ENCODE measurements at regions not wholly inside any gene's neighbourhood (a gene's known extent, or its start where the extent isn't known, plus 50 kb on each side); places are given as distances from the start of the nearest gene placed in this dataset.

DNA sequence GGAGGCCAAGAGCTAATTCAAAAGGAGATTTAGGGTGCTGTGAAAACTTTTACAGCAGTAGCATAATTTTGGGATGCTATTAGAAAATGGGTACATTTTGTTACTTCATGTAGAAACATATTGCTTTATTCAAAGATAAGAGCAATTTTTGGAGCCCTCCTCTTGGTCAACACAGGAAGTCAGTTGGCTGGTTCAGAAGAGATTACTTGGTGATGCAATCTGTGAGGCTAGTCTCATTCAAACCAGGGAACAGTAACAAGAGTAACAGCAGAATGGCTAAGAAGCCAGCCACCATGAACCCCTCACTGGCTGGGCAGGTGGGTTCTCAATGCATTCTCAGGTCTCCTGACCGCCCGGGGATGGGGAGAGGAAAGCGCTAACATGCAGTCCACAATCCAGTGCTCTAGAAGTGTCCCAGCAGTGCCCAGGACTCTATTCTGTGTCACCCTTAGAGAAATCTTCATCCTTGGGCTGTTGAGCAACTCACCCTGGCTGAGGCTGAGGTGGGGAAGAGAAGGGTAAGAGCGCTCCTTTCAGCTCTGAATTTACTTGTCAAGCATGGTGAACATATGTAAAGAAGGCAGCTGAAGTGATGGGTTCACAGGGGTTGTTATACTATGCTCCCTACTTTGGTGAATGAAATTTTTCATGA lies 262.2 kb upstream of the UBASH3B start:
- FAIRE-seq (no peak), DNase-seq (ENCODE audit: insufficient read length, low spot score) (no peak)
- TF ChIP-seq POLR2AphosphoS5 (IDR thresholded peaks at IDR 0.05; ENCODE audit: low read depth, low read length) (no peak), PAX5 (IDR thresholded peaks at IDR 0.05; ENCODE audit: insufficient read depth, low read length, severe bottlenecking) (no peak), POU2F2 (IDR thresholded peaks at IDR 0.05; ENCODE audit: low read depth, low read length) (no peak), TAF1 (IDR thresholded peaks at IDR 0.05; ENCODE audit: low read depth, low read length) (no peak), POLR2A (IDR thresholded peaks at IDR 0.05; ENCODE audit: low read depth, low read length) (no peak), SPI1 (IDR thresholded peaks at IDR 0.05; ENCODE audit: low read depth, low read length) (no peak)

DNA sequence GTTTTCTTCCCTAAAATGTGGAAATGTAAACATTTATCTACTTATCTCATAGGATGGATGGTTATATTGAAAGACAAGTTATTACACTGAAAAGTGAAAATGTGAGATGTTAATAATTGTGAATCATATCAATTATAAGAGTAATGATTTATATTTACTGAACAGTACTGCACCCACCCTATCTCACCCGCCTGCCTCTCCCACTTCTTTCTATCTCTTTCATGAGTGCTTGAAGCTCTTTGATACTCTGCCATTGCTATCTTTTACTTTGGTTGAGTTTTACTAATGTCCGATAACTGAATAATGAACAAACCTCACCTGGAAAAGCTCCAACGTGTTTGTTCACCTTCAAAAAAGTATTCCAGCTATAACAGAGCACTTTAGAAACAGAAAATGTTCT lies 263.0 kb upstream of the UBASH3B start:
- DNase-seq (ENCODE audit: insufficient read length, low spot score): no peak
- no peak for FAIRE-seq
- TF ChIP-seq POU2F2 (IDR thresholded peaks at IDR 0.05; ENCODE audit: low read depth, low read length): no peak
- no peak for TF ChIP-seq PAX5 (IDR thresholded peaks at IDR 0.05; ENCODE audit: insufficient read depth, low read length, severe bottlenecking)
- no peak for TF ChIP-seq POLR2A (IDR thresholded peaks at IDR 0.05; ENCODE audit: low read depth, low read length)
- TF ChIP-seq TAF1 (IDR thresholded peaks at IDR 0.05; ENCODE audit: low read depth, low read length): no peak
- TF ChIP-seq POLR2AphosphoS5 (IDR thresholded peaks at IDR 0.05; ENCODE audit: low read depth, low read length): no peak

GRCh38 chr11:122391049-122391448 lies 264.5 kb upstream of the UBASH3B start:
- DNase-seq (ENCODE audit: insufficient read length, low spot score) (no peak), FAIRE-seq (no peak)
- TF ChIP-seq PAX5 (IDR thresholded peaks at IDR 0.05; ENCODE audit: insufficient read depth, low read length, severe bottlenecking) (no peak), TAF1 (IDR thresholded peaks at IDR 0.05; ENCODE audit: low read depth, low read length) (no peak)

DNA sequence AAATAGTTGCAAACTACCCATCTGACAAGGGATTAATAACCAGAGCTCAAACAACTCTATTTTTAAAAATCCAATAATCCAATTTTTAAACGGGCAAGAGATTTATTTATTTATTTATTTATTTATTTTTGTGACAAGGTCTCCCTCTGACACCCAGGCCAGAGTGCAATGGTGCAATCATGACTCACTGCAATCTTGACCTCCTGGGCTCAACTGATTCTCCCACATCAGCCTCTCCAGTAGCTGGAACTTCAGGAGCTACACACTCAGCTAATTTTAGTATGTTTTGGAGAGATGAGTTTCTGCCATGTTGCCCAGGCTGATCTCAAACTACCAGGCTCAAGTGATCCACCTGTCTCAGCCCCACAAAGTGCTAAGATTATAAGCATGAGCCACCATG lies 267.2 kb upstream of the BLID start:
- DNase-seq (ENCODE audit: insufficient read length, low spot score): no peak
- FAIRE-seq: no peak
- no peak for TF ChIP-seq POLR2AphosphoS5 (IDR thresholded peaks at IDR 0.05; ENCODE audit: low read depth, low read length)
- TF ChIP-seq TAF1 (IDR thresholded peaks at IDR 0.05; ENCODE audit: low read depth, low read length): no peak
- no peak for TF ChIP-seq PAX5 (IDR thresholded peaks at IDR 0.05; ENCODE audit: insufficient read depth, low read length, severe bottlenecking)
- TF ChIP-seq POU2F2 (IDR thresholded peaks at IDR 0.05; ENCODE audit: low read depth, low read length): no peak
- TF ChIP-seq POLR2A (IDR thresholded peaks at IDR 0.05; ENCODE audit: low read depth, low read length): no peak
- TF ChIP-seq SPI1 (IDR thresholded peaks at IDR 0.05; ENCODE audit: low read depth, low read length): no peak

DNA sequence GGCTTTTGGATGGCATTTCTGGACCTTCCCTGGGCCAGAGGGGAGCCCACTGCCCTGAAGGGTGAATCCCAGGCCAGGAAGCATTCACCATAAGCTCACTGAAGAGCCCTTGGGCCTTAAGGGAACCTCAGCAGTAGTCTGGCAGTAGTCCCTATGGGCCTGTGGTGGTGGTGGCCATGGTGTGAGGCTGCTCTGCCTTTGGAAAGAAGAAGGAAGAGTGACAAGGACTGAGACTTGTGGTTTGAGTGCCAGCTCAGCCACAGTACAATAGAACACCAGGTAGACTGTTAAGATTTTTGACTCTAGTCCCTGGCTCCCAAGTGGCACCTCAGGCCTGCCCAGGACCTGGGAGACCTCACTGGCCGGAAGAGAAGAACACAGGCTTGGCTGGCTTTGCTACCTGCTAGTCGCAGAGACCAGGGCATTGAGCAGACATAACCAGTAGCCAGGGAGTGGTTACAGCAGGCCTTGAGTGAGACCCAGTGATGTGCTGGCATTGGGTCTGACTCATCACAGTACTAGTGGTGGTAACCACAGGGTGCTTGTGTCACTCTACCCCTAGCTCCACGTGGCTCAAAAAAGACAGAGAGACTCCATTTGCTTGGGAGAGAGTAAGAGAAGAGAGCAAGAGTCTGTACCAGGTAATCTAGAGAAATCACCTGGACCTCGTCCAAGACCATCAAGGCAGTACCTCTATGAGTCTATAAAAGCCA lies 259.8 kb upstream of the BLID start:
- FAIRE-seq (no peak), DNase-seq (ENCODE audit: insufficient read length, low spot score) (no peak)
- TF ChIP-seq SPI1 (IDR thresholded peaks at IDR 0.05; ENCODE audit: low read depth, low read length) (no peak), PAX5 (IDR thresholded peaks at IDR 0.05; ENCODE audit: insufficient read depth, low read length, severe bottlenecking) (no peak), TAF1 (IDR thresholded peaks at IDR 0.05; ENCODE audit: low read depth, low read length) (no peak)

- FAIRE-seq: no peak
- no peak for DNase-seq (ENCODE audit: insufficient read length, low spot score)
- TF ChIP-seq TAF1 (IDR thresholded peaks at IDR 0.05; ENCODE audit: low read depth, low read length) (no peak), POLR2AphosphoS5 (IDR thresholded peaks at IDR 0.05; ENCODE audit: low read depth, low read length) (no peak), POU2F2 (IDR thresholded peaks at IDR 0.05; ENCODE audit: low read depth, low read length) (no peak), POLR2A (IDR thresholded peaks at IDR 0.05; ENCODE audit: low read depth, low read length) (no peak), SPI1 (IDR thresholded peaks at IDR 0.05; ENCODE audit: low read depth, low read length) (no peak), PAX5 (IDR thresholded peaks at IDR 0.05; ENCODE audit: insufficient read depth, low read length, severe bottlenecking) (no peak)
Measured at GRCh38 chr11:122368796-122369195, 252.8 kb upstream of the BLID start.

GRCh38 chr11:122367809-122368231 lies 251.8 kb upstream of the BLID start:
- TF ChIP-seq SPI1 (IDR thresholded peaks at IDR 0.05; ENCODE audit: low read depth, low read length) (no peak), POU2F2 (IDR thresholded peaks at IDR 0.05; ENCODE audit: low read depth, low read length) (no peak), PAX5 (IDR thresholded peaks at IDR 0.05; ENCODE audit: insufficient read depth, low read length, severe bottlenecking) (no peak), POLR2AphosphoS5 (IDR thresholded peaks at IDR 0.05; ENCODE audit: low read depth, low read length) (no peak), TAF1 (IDR thresholded peaks at IDR 0.05; ENCODE audit: low read depth, low read length) (no peak), POLR2A (IDR thresholded peaks at IDR 0.05; ENCODE audit: low read depth, low read length) (no peak)
- FAIRE-seq (no peak), DNase-seq (ENCODE audit: insufficient read length, low spot score) (no peak)

DNA sequence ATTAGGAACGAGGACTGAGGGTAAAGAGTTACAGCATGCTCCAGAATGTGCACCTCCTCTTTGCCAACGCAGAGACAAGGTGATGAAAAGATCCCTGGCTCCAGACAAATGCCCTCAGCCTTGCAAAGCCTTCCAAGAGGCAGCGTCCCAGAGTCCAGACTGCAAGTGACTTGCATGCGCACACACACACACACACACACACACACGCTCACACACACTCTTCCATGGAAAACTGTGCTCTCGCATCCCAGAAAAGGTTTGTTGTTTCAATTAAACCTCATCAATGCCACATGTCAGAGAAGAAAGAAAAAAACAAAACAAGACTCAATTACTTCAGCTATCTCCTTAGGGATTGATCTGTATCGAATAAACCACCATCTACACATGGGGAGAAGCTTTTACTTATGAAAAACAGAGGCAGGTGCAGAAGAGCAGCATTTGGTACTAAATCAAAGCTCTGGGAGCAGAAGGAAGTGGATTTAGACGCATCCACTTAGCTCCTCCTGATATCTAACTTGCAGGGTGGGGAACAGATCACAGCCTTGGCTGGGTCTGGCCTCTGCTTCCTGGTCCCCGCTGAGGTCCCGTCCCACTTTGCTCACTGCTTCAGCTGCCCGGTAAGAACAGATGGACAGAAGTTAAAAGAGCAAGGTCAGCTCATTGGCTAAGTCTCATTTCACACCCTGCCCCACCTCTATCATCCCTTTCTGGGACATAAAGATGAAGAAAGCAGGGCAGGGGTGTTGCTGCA lies 249.8 kb upstream of the BLID start:
- FAIRE-seq (no peak), DNase-seq (ENCODE audit: insufficient read length, low spot score) (no peak)
- no peak for TF ChIP-seq POLR2AphosphoS5 (IDR thresholded peaks at IDR 0.05; ENCODE audit: low read depth, low read length)
- no peak for TF ChIP-seq POLR2A (IDR thresholded peaks at IDR 0.05; ENCODE audit: low read depth, low read length)
- no peak for TF ChIP-seq TAF1 (IDR thresholded peaks at IDR 0.05; ENCODE audit: low read depth, low read length)
- TF ChIP-seq POU2F2 (IDR thresholded peaks at IDR 0.05; ENCODE audit: low read depth, low read length): no peak
- TF ChIP-seq PAX5 (IDR thresholded peaks at IDR 0.05; ENCODE audit: insufficient read depth, low read length, severe bottlenecking): no peak
- TF ChIP-seq SPI1 (IDR thresholded peaks at IDR 0.05; ENCODE audit: low read depth, low read length): no peak

GRCh38 chr11:122363296-122363695 lies 247.3 kb upstream of the BLID start:
- FAIRE-seq: no peak
- no peak for DNase-seq (ENCODE audit: insufficient read length, low spot score)
- TF ChIP-seq POLR2A (IDR thresholded peaks at IDR 0.05; ENCODE audit: low read depth, low read length): no peak
- no peak for TF ChIP-seq POU2F2 (IDR thresholded peaks at IDR 0.05; ENCODE audit: low read depth, low read length)
- TF ChIP-seq SPI1 (IDR thresholded peaks at IDR 0.05; ENCODE audit: low read depth, low read length): no peak
- TF ChIP-seq PAX5 (IDR thresholded peaks at IDR 0.05; ENCODE audit: insufficient read depth, low read length, severe bottlenecking): no peak
- no peak for TF ChIP-seq POLR2AphosphoS5 (IDR thresholded peaks at IDR 0.05; ENCODE audit: low read depth, low read length)
- TF ChIP-seq TAF1 (IDR thresholded peaks at IDR 0.05; ENCODE audit: low read depth, low read length): no peak

All from GM12891 (cell line).